MCF 10A (cell line): ENCODE measurements at regions not wholly inside any gene's neighbourhood (a gene's known extent, or its start where the extent isn't known, plus 50 kb on each side); places are given as distances from the start of the nearest gene placed in this dataset.
"Not testable (repeated sequence)": the region's sequence is repeated elsewhere in the genome, so short reads cannot be mapped to it uniquely, and the experiment has no call there.

ENCODE experiments used
- BruUV-seq: library from RNA; stranded (reverse); fragments of 400-500 nt; replicated peaks from 2 replicates; lab custom pipeline; 2021; lab: Mats Ljungman, UMichigan
- CTCF ChIA-PET: fragments of 300-600 bp; sonication (Branson Sonifier 250); formaldehyde crosslinking; extraction: SDS; loops from one replicate; lab custom pipeline; 2021; ENCODE audit warnings: antibody characterized with exemption, inconsistent platforms; lab: Yijun Ruan, JAX
- POLR2A ChIA-PET: fragments of 300-600, 350-650 bp; sonication (Branson Sonifier 250); formaldehyde crosslinking; extraction: SDS; loops from one replicate; lab custom pipeline; 2020; ENCODE audit warnings: antibody characterized with exemption, inconsistent platforms; lab: Yijun Ruan, JAX
- DNase-seq: peaks from one replicate; pipeline ENCODE4 v3.0.0-alpha.2; 2018; ENCODE audit not compliant: unreplicated experiment
- H3K27ac Mint-ChIP-seq: one replicate; pipeline ENCODE4 v1.8.0; 2022; ENCODE audit warnings: mild to moderate bottlenecking, low read depth, mixed read lengths; ENCODE audit not compliant: unreplicated experiment
- H3K27me3 Mint-ChIP-seq: one replicate; pipeline ENCODE4 v1.8.0; 2022; ENCODE audit warnings: mixed read lengths; ENCODE audit not compliant: insufficient read depth, unreplicated experiment
- H3K36me3 Mint-ChIP-seq: one replicate; pipeline ENCODE4 v1.8.0; 2022; ENCODE audit warnings: mild to moderate bottlenecking, moderate library complexity, mixed read lengths; ENCODE audit not compliant: insufficient read depth, unreplicated experiment
- H3K4me1 Mint-ChIP-seq: one replicate; pipeline ENCODE4 v1.8.0; 2022; ENCODE audit warnings: mixed read lengths; ENCODE audit not compliant: insufficient read depth, unreplicated experiment
- H3K4me3 Mint-ChIP-seq: one replicate; pipeline ENCODE4 v1.8.0; 2022; ENCODE audit warnings: mild to moderate bottlenecking, moderate library complexity, mixed read lengths; ENCODE audit not compliant: unreplicated experiment
- H3K9me3 Mint-ChIP-seq: one replicate; pipeline ENCODE4 v1.8.0; 2022; ENCODE audit warnings: mixed read lengths; ENCODE audit not compliant: unreplicated experiment
- intact Hi-C: fragments of 100-400 bp; cut with micrococcal nuclease; formaldehyde crosslinking; loops from 2 replicates; pipeline ENCODE4 v1.14.1; 2022

DNA sequence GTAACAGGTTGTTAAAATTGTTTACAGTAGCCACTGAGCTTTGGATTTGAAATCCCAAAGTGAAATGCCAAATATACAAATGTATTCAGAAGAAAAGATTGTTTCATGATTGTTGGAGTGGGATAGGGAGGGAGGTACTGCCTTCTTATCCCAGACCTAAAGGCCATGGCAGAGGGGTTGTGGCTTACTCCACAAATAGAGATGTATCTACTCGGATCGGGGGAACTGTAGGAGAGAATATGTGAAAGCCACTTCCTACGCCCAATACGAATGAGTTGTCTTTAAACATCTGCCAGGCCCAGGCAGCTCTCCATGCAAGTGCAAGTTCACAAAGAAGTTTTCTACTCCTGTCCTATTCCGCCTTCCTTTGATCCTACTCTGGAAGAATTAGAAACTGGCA, 150.2 kb upstream of the PRSS12 start:
- H3K36me3 Mint-ChIP-seq, H3K4me3 Mint-ChIP-seq, DNase-seq, H3K27me3 Mint-ChIP-seq, H3K4me1 Mint-ChIP-seq, H3K27ac Mint-ChIP-seq, BruUV-seq, H3K9me3 Mint-ChIP-seq, POLR2A ChIA-PET, CTCF ChIA-PET: not testable (repeated sequence)
- intact Hi-C loops, result loop anchor here (5.0 kb wide), 1 partner anchor 221 kb away; no protein-coding TSS in a partner anchor

DNA sequence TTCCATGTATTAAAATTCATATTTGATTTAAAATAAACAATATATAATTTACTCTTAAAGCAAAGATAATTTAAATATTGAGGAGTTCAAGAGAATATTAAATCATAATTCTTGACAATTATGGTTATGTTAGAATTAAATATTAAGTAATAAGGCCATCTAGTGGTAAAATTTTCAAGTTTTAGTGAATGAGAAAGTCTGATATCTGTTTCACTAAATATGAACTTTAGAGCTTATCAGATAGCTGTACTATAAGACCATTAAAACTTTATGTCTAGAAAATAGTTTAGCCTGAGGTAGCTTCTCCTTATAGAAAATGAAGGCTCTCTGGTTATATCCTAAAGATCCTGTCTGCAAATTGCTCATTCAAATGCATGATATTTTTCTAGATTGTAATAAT, 152.1 kb upstream of the PRSS12 start:
- H3K27me3 Mint-ChIP-seq, H3K4me3 Mint-ChIP-seq, H3K36me3 Mint-ChIP-seq, BruUV-seq, H3K9me3 Mint-ChIP-seq, H3K27ac Mint-ChIP-seq, H3K4me1 Mint-ChIP-seq, DNase-seq: not testable (repeated sequence)
- ChIA-PET CTCF (interaction anchor here (0.7 to 2.6 kb wide), 4 partner anchors 81 to 218 kb away, joined by 3 to 10 read pairs (median 6); no protein-coding TSS in a partner anchor), POLR2A (interaction anchor here (1.2 kb wide), 1 partner anchor 153 kb away, joined by 4 read pairs; no protein-coding TSS in a partner anchor)
- intact Hi-C loops, result loop anchor here (5.0 kb wide), 1 partner anchor 223 kb away; no protein-coding TSS in a partner anchor

DNA sequence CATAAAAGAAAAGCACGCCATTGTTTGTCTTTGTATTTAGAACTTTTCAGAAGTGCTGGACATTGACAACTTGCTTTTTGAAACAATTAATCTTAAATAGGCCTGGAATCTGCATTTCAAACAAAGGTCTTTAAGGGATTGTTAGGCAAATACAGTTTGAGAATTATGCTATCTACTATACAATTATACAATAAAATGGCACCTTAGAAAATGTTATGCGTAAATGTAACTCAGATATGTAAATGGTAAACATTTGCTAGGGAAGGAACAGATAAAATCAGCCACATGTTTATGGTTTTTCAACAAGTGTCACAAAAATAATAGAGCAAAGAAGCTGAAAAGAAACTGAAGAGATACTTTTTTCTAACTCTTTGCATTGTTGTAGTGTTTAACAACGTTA, 152.7 kb upstream of the PRSS12 start:
- BruUV-seq, H3K4me3 Mint-ChIP-seq, H3K4me1 Mint-ChIP-seq, H3K27me3 Mint-ChIP-seq, H3K27ac Mint-ChIP-seq, DNase-seq, intact Hi-C loops, H3K9me3 Mint-ChIP-seq, H3K36me3 Mint-ChIP-seq: not testable (repeated sequence)
- ChIA-PET POLR2A (interaction anchor here (1.2 kb wide), 1 partner anchor 154 kb away, joined by 4 read pairs; no protein-coding TSS in a partner anchor), CTCF (interaction anchor here (0.6 to 2.6 kb wide), 4 partner anchors 10 to 163 kb away, joined by 4 to 10 read pairs (median 7); no protein-coding TSS in a partner anchor)

DNA sequence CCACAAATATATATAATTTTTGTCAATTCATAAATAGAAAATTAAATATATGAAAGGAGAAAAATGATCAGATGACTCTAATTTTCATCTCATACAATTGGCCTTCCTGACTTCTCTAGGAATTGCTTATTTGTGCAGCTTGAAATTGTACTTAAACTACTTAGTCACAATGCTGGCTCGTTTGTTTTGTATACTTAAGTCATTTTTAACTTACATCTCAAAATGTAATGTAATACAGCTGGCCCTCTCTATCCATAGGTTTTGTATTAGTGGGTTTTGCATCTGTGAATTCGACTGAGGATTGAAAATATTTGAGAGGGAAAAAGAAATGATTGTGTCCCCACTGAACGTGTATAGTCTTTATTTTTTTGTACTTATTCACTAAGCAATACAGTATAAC, 160.1 kb upstream of the PRSS12 start:
- H3K9me3 Mint-ChIP-seq, POLR2A ChIA-PET, H3K27me3 Mint-ChIP-seq, H3K27ac Mint-ChIP-seq, intact Hi-C loops, BruUV-seq, H3K4me3 Mint-ChIP-seq, CTCF ChIA-PET, H3K36me3 Mint-ChIP-seq, DNase-seq, H3K4me1 Mint-ChIP-seq: not testable (repeated sequence)

DNA sequence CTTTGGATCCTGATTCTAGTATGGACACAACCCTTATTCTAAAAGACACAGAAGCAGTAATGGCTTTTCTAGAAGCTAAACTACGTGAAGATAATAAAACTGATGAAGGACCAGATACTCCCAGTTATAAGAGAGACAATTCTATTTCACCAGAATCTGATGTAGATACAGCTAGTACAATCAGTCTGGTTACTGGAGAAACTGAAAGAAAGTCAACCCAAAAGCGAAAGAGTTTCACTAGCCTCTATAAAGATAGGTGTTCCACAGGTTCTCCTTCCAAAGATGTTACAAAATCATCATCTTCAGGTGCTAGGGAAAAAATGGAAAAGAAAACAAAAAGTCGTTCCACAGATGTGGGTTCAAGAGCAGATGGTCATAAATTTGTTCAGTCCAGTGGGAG, 161.5 kb upstream of the PRSS12 start:
- H3K4me1 Mint-ChIP-seq, intact Hi-C loops, H3K4me3 Mint-ChIP-seq, H3K27me3 Mint-ChIP-seq, H3K27ac Mint-ChIP-seq, DNase-seq, H3K9me3 Mint-ChIP-seq, BruUV-seq, POLR2A ChIA-PET, H3K36me3 Mint-ChIP-seq, CTCF ChIA-PET: not testable (repeated sequence)

DNA sequence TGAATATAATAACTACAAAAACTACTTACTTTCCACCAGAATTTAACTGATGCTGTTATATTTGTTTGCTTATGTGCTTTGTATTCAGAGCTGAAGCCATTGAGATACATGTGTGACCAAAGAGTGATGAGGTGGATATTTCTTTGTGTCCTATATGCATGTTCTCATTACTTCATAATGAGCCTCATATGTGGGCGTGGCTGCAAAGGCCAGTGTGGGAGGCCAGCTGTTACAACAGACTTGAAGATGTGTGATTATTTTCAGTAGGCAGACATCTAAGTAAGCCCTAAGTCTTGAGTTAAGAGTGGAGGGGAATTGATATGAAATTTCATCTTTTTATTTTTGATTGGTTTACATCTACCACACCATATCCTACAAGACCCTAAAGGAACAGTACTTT, 163.3 kb upstream of the PRSS12 start:
- BruUV-seq, H3K27ac Mint-ChIP-seq, H3K9me3 Mint-ChIP-seq, H3K4me1 Mint-ChIP-seq, H3K36me3 Mint-ChIP-seq, POLR2A ChIA-PET, intact Hi-C loops, H3K27me3 Mint-ChIP-seq, H3K4me3 Mint-ChIP-seq: not testable (repeated sequence)
- peak; percentile 29 for DNase-seq
- CTCF ChIA-PET, result interaction anchor here (0.6 kb wide), 1 partner anchor 11 kb away, joined by 6 read pairs; no protein-coding TSS in a partner anchor

DNA sequence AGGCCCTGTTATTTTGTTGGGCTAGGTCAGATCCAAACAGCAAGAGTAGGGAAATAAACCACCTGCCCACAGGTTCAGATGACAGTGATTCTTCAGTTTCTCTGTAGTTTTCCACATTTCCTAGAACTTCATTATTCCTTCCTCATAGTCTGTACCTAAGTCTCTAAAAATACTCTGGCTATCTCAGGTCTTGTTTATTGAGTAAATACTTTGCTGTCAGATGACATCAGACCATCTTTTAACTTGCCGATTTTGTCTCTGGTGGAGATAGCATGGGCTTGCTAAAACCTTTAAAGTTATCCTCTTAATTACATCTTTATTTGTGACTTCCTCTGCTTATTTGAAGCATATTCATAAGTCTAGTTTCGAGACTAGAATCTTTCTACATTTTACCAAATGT, 155.1 kb upstream of the METTL14 start:
- H3K9me3 Mint-ChIP-seq, H3K4me1 Mint-ChIP-seq, H3K4me3 Mint-ChIP-seq, H3K36me3 Mint-ChIP-seq, DNase-seq, H3K27me3 Mint-ChIP-seq, BruUV-seq, POLR2A ChIA-PET, CTCF ChIA-PET, H3K27ac Mint-ChIP-seq: not testable (repeated sequence)
- intact Hi-C loops, result loop anchor here (10.0 kb wide), 1 partner anchor 155 kb away; the partner anchor contains the start of gene METTL14

DNA sequence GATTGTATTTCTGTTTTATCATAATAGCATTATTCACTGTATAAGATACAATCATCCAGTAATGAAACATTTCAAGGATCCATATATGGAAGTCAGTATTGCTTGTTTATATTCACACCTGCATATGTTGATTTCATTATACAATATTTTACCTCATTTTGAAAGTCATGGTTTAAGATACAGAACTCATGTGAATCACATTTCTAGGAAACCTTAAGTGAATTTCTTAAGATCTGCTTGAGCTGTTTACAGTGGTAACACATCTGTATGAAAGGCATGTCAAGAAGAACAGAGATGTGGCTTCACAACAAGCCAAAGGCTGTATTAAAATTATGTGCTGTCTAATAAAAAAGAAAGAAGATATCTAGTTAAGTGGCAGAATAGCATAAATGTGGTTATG, 153.2 kb upstream of the METTL14 start:
- H3K4me1 Mint-ChIP-seq, CTCF ChIA-PET, H3K9me3 Mint-ChIP-seq, H3K4me3 Mint-ChIP-seq, DNase-seq, H3K27ac Mint-ChIP-seq, BruUV-seq, H3K27me3 Mint-ChIP-seq, POLR2A ChIA-PET, H3K36me3 Mint-ChIP-seq: not testable (repeated sequence)
- intact Hi-C loops, result loop anchor here (10.0 kb wide), 1 partner anchor 153 kb away; the partner anchor contains the start of gene METTL14

DNA sequence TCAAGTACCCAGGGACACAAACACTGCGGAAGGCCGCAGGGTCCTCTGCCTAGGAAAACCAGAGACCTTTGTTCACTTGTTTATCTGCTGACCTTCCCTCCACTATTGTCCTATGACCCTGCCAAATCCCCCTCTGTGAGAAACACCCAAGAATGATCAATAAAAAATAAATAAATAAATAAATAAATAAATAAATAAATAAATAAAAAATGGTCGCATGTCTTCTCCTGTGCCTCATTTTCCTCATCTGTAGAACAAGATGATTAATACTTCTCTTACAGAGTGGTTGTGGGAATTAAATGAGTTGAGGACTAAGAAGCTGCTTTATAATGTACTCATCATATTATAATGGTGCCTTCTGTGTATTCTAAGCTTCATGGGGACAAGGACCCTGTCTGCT, 149.4 kb upstream of the METTL14 start:
- not testable (repeated sequence) for H3K4me1 Mint-ChIP-seq

More for the DNA sequence above, 149.4 kb upstream of the METTL14 start:
- H3K9me3 Mint-ChIP-seq, H3K4me3 Mint-ChIP-seq, H3K27ac Mint-ChIP-seq, H3K27me3 Mint-ChIP-seq, CTCF ChIA-PET, BruUV-seq, DNase-seq, POLR2A ChIA-PET, H3K36me3 Mint-ChIP-seq: not testable (repeated sequence)
- intact Hi-C loops, result loop anchor here (10.0 kb wide), 1 partner anchor 149 kb away; the partner anchor contains the start of gene METTL14
